HCT116 (cell line): ENCODE measurements at regions not wholly inside any gene's neighbourhood (a gene's known extent, or its start where the extent isn't known, plus 50 kb on each side); places are given as distances from the start of the nearest gene placed in this dataset.
"Not testable (repeated sequence)": the region's sequence is repeated elsewhere in the genome, so short reads cannot be mapped to it uniquely, and the experiment has no call there.

ENCODE experiments used
- ATF3 ChIP-seq: IDR thresholded peaks from 2 replicates; pipeline ENCODE4 v1.6.1; 2012
- CTCF ChIP-seq, 3 experiments: fragments of 200-600 bp in 1 of 3; sonication (generic) in 1 of 3; IDR thresholded peaks in 2 of 3; conservative IDR thresholded peaks in 1 of 3; 2 replicates each; pipeline ENCODE4 v1.5.1; 2012 to 2017; ENCODE audit warnings: low read depth in 2 of 3, low read length in 2 of 3, antibody characterized with exemption in 1 of 3, borderline replicate concordance in 1 of 3, control low read depth in 1 of 3, mild to moderate bottlenecking in 1 of 3, mixed read lengths in 1 of 3, mixed run types in 1 of 3, moderate library complexity in 1 of 3; ENCODE audit not compliant: insufficient read depth in 1 of 3
- EGR1 ChIP-seq: IDR thresholded peaks from 2 replicates; pipeline ENCODE4 v1.6.1; 2012; ENCODE audit warnings: low read depth
- EZH2 ChIP-seq: fragments of 200-600 bp; sonication (generic); IDR thresholded peaks from 2 replicates; pipeline ENCODE4 v1.6.1; 2017; ENCODE audit warnings: antibody characterized with exemption, mixed run types
- POLR2A ChIP-seq: IDR thresholded peaks from 2 replicates; pipeline ENCODE4 v1.7.0; 2011; ENCODE audit warnings: borderline replicate concordance; ENCODE audit not compliant: insufficient read depth, insufficient read length; ENCODE audit errors: extremely low read depth
- POLR2AphosphoS5 ChIP-seq: IDR thresholded peaks from 2 replicates; pipeline ENCODE4 v1.6.1; 2011; ENCODE audit warnings: mild to moderate bottlenecking, low read depth, low read length, moderate library complexity
- SP1 ChIP-seq: IDR thresholded peaks from 2 replicates; pipeline ENCODE4 v1.6.1; 2012; ENCODE audit warnings: low read depth
- SRF ChIP-seq: IDR thresholded peaks from 2 replicates; pipeline ENCODE4 v1.6.1; 2012; ENCODE audit warnings: low read depth
- ZNF274 ChIP-seq: fragments of 200-500 bp; sonication (Bioruptor generic); IDR thresholded peaks from 2 replicates; pipeline ENCODE4 v1.6.1; 2014; ENCODE audit warnings: mild to moderate bottlenecking, low read depth, low read length, inconsistent platforms

GRCh38 chr4:49285905-49286304, 299.8 kb downstream of the CWH43 start:
- TF ChIP-seq ZNF274; EZH2; CTCF (IDR thresholded peaks at IDR 0.05 in 2 of 3, conservative IDR thresholded peaks at IDR 0.05 in 1 of 3; ENCODE audit: borderline replicate concordance in 1 of 3, insufficient read depth in 1 of 3, low read depth in 2 of 3, low read length in 2 of 3); POLR2A; EGR1; SP1; ATF3; SRF; POLR2AphosphoS5: not testable (repeated sequence)
